ENCODE measurements at regions not wholly inside any gene's neighbourhood (a gene's known extent, or its start where the extent isn't known, plus 50 kb on each side); places are given as distances from the start of the nearest gene placed in this dataset.

- TF ChIP-seq POLR2AphosphoS5 (IDR thresholded peaks at IDR 0.05; ENCODE audit: insufficient read depth in 1 of 2, low read depth in 1 of 2) (peak in 1 of 2 donors; percentile 38), POLR2A (IDR thresholded peaks at IDR 0.05) (no peak)
Measured at GRCh38 chr10:128922172-128922571, 544.9 kb upstream of the MGMT start.
